HG02970 (cell line): ENCODE measurements at regions not wholly inside any gene's neighbourhood (a gene's known extent, or its start where the extent isn't known, plus 50 kb on each side); places are given as distances from the start of the nearest gene placed in this dataset.
"Not testable (repeated sequence)": the region's sequence is repeated elsewhere in the genome, so short reads cannot be mapped to it uniquely, and the experiment has no call there.

Experiments used
- ATAC-seq: cut with Tn5 transposase; IDR thresholded peaks from one replicate; pipeline ENCODE4 v1.9.1; 2021; ENCODE audit warnings: mild to moderate bottlenecking, moderate library complexity, moderate number of reproducible peaks; ENCODE audit not compliant: unreplicated experiment, low FRiP score

- ATAC-seq: no peak
Observed at GRCh38 chr5:66234241-66234640, 90.1 kb downstream of the SREK1 start.

GRCh38 chr5:66238435-66238834 is 94.3 kb downstream of the SREK1 start:
- ATAC-seq: no peak

GRCh38 chr5:66239034-66239433 is 94.9 kb downstream of the SREK1 start:
- ATAC-seq: no peak

GRCh38 chr5:66241136-66241825 is 97.2 kb downstream of the SREK1 start:
- no peak for ATAC-seq

GRCh38 chr5:66242050-66242715 is 98.1 kb downstream of the SREK1 start:
- no peak for ATAC-seq

GRCh38 chr5:66246608-66247007 is 102.5 kb downstream of the SREK1 start:
- ATAC-seq: no peak

GRCh38 chr5:66247176-66247960 is 103.3 kb downstream of the SREK1 start:
- no peak for ATAC-seq

- no peak for ATAC-seq
Observed at GRCh38 chr5:66248874-66249273, 104.8 kb downstream of the SREK1 start.

GRCh38 chr5:66249920-66250319 is 105.8 kb downstream of the SREK1 start:
- ATAC-seq: no peak

- no peak for ATAC-seq
Observed at GRCh38 chr5:66252849-66253248, 108.7 kb downstream of the SREK1 start.

GRCh38 chr5:66255714-66256113 is 111.6 kb downstream of the SREK1 start:
- ATAC-seq: no peak

- ATAC-seq: no peak
Observed at GRCh38 chr5:66273121-66273520, 129.0 kb downstream of the SREK1 start.

- ATAC-seq: no peak
Observed at GRCh38 chr5:66276986-66277385, 132.9 kb downstream of the SREK1 start.

GRCh38 chr5:66277981-66278380 is 133.9 kb downstream of the SREK1 start:
- ATAC-seq: no peak

DNA sequence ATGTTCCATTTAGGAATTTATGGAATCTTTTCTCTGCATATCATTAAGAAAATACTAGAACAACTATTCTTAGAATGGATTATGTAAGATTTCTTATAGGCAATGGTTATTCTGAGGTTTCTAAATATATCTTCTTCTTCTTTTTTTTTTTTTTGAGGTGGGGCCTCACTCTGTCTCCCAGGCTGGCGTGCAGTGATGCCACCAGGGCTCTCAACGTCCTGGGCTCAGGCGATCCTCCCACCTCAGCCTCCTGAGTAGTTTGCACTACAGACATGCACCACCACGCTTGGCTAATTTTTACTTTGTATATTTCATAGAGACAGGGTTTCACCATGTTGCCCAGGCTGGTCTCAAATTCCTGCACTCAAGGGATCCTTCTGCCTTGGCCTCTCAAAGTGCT is 137.2 kb downstream of the SREK1 start:
- ATAC-seq: no peak

GRCh38 chr5:66284588-66285342 is 140.7 kb downstream of the SREK1 start:
- no peak for ATAC-seq

- ATAC-seq: no peak
Observed at GRCh38 chr5:66285343-66285922, 141.3 kb downstream of the SREK1 start.

GRCh38 chr5:66291771-66292170 is 147.7 kb downstream of the SREK1 start:
- ATAC-seq: no peak

- not testable (repeated sequence) for ATAC-seq
Observed at GRCh38 chr5:66293851-66294250, 149.8 kb downstream of the SREK1 start.

GRCh38 chr5:66299463-66299862 is 155.4 kb downstream of the SREK1 start:
- no peak for ATAC-seq
